OCI-LY7 (cell line): ENCODE measurements at regions not wholly inside any gene's neighbourhood (a gene's known extent, or its start where the extent isn't known, plus 50 kb on each side); places are given as distances from the start of the nearest gene placed in this dataset.

Source experiments
- BruUV-seq: library from RNA; stranded (reverse); fragments of 400-500 nt; replicated peaks from 2 replicates; lab custom pipeline; 2021; lab: Mats Ljungman, UMichigan
- CTCF ChIA-PET: fragments of 300-600 bp; sonication (Branson Sonifier 250); formaldehyde crosslinking; loops from one replicate; lab custom pipeline; 2022; ENCODE audit warnings: antibody characterized with exemption; ENCODE audit not compliant: unreplicated experiment; lab: Charles Lee
- POLR2A ChIA-PET: fragments of 300-600 bp; sonication (Branson Sonifier 250); formaldehyde crosslinking; loops from one replicate; lab custom pipeline; 2022; ENCODE audit warnings: antibody characterized with exemption; lab: Charles Lee
- DNase-seq: peaks from one replicate; pipeline ENCODE4 v3.0.0-alpha.2; 2015; ENCODE audit warnings: low spot score
- H2AFZ ChIP-seq: fragments of 200-600 bp; sonication (generic), shearing (Covaris generic); 2 replicates; pipeline ENCODE4 v1.6.1; 2014; ENCODE audit warnings: mild to moderate bottlenecking, antibody characterized with exemption, low read length, moderate library complexity
- H3K27ac ChIP-seq: fragments of 200-600 bp; sonication (generic); 2 replicates; pipeline ENCODE4 v1.5.1; 2014; ENCODE audit warnings: mixed run types, low read depth, mild to moderate bottlenecking, moderate library complexity, low read length, inconsistent platforms; ENCODE audit not compliant: poor library complexity, severe bottlenecking
- H3K36me3 ChIP-seq: fragments of 200-600 bp; sonication (generic); 2 replicates; pipeline ENCODE4 v1.6.1; 2014; ENCODE audit warnings: mild to moderate bottlenecking, antibody characterized with exemption, low read length, moderate library complexity, mixed read lengths; ENCODE audit not compliant: insufficient read depth
- H3K4me1 ChIP-seq: fragments of 200-600 bp; sonication (generic); 2 replicates; pipeline ENCODE4 v1.5.1; 2014; ENCODE audit warnings: mild to moderate bottlenecking, low read length; ENCODE audit not compliant: insufficient read depth, poor library complexity, severe bottlenecking
- H3K4me2 ChIP-seq: fragments of 200-600 bp; sonication (generic); 2 replicates; pipeline ENCODE4 v1.6.1; 2014; ENCODE audit warnings: mild to moderate bottlenecking, low read length
- H3K4me3 ChIP-seq: fragments of 200-600 bp; sonication (generic); 2 replicates; pipeline ENCODE4 v1.5.1; 2014; ENCODE audit warnings: mild to moderate bottlenecking, low read depth, low read length; ENCODE audit not compliant: poor library complexity, severe bottlenecking
- H3K79me2 ChIP-seq: fragments of 200-600 bp; sonication (generic); 2 replicates; pipeline ENCODE4 v1.6.1; 2016; ENCODE audit warnings: low read depth, mild to moderate bottlenecking, low read length, moderate library complexity, mixed read lengths; ENCODE audit not compliant: insufficient read depth
- H3K9me2 ChIP-seq: fragments of 200-600 bp; sonication (generic); 2 replicates; pipeline ENCODE4 v1.6.1; 2016; ENCODE audit warnings: mild to moderate bottlenecking, low read length, mixed read lengths; ENCODE audit not compliant: insufficient read depth
- H3K9me3 ChIP-seq: fragments of 200-600 bp; sonication (generic); 2 replicates; pipeline ENCODE4 v1.6.1; 2014; ENCODE audit warnings: mild to moderate bottlenecking, mixed run types, low read length, mixed read lengths
- H4K20me1 ChIP-seq: fragments of 200-600 bp; sonication (generic); 2 replicates; pipeline ENCODE4 v1.6.1; 2014; ENCODE audit warnings: mild to moderate bottlenecking, antibody characterized with exemption, low read length, moderate library complexity, mixed read lengths; ENCODE audit not compliant: insufficient read depth
- CTCF ChIP-seq: fragments of 200-600 bp; sonication (generic); conservative IDR thresholded peaks from 2 replicates; pipeline ENCODE4 v1.5.1; 2014; ENCODE audit warnings: mild to moderate bottlenecking, antibody characterized with exemption, low read length, moderate library complexity, mixed read lengths
- EZH2phosphoT487 ChIP-seq: fragments of 200-600 bp; sonication (generic); IDR thresholded peaks from 2 replicates; pipeline ENCODE4 v1.6.1; 2018; ENCODE audit warnings: low read depth, borderline replicate concordance, mild to moderate bottlenecking, mixed run types, antibody characterized with exemption, low read length, moderate library complexity, mixed read lengths
- intact Hi-C: fragments of 100-400 bp; cut with micrococcal nuclease; formaldehyde crosslinking; loops from one replicate; pipeline ENCODE4 v1.10.0; 2022; ENCODE audit not compliant: unreplicated experiment

DNA sequence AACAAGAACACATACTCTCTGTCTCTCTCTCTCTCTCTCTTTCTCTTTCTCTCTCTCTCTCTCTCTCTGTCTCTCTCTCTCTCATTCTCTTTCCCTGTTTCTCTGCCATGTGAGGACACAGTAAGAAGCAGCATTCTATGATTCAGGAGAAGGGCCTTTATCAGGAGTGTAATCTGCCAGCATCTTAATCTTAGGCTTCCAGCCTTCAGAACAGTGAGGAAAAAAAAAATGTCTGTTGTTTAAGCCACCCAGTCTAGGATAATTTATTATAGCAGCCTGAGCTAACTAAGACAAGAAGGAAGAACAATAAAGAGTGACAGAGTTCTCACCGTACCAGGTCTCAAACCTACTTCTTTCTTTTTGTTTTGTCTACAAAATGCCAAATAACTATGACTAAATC lies 399.4 kb downstream of the SOCS6 start:
- ChIA-PET POLR2A (no interaction called here), CTCF (no interaction called here)
- no peaks in the 10 kb centered on the region for H3K79me2 ChIP-seq
- no peak overlapping the region for H3K4me2 ChIP-seq
- H3K4me3 ChIP-seq: no peak overlapping the region
- BruUV-seq: no TSS peak
- H3K4me1 ChIP-seq: no peaks in the 10 kb centered on the region
- no peaks in the 10 kb centered on the region for H4K20me1 ChIP-seq
- no peaks in the 10 kb centered on the region for H3K9me2 ChIP-seq
- no peak overlapping the region for H2AFZ ChIP-seq
- no peaks in the 10 kb centered on the region for H3K36me3 ChIP-seq
- intact Hi-C loops: no loop called here
- H3K9me3 ChIP-seq: no peaks in the 10 kb centered on the region
- H3K27ac ChIP-seq: no peak overlapping the region
- DNase-seq: no peak
- TF ChIP-seq CTCF (no peak), EZH2phosphoT487 (no peak)

DNA sequence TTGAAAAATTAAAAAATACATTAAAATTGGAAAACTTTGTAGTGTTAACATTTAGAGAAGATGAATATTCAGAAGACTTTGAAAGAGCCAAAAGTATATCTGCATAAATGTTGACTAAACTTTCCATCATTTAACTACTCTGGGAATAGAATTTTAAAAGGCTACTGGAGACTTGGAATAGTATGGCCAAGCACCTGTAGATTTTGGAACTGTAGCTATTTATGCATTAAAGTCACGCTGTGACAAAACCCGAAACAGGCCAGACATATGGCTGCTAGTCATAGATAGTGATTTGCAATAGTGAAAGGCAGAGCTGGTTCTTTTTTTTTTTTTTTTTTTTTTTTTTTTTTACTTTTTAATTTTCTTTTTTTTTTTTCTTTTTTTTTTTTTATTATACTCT lies 396.0 kb downstream of the SOCS6 start:
- ChIA-PET CTCF (no interaction called here), POLR2A (no interaction called here)
- Histone ChIP-seq H3K4me1 (no peaks in the 10 kb centered on the region), H3K79me2 (no peaks in the 10 kb centered on the region), H3K27ac (no peak overlapping the region), H3K4me2 (no peak overlapping the region), H2AFZ (no peak overlapping the region), H3K9me2 (no peaks in the 10 kb centered on the region), H4K20me1 (no peaks in the 10 kb centered on the region), H3K9me3 (no peaks in the 10 kb centered on the region), H3K4me3 (no peak overlapping the region), H3K36me3 (no peaks in the 10 kb centered on the region)
- DNase-seq: no peak
- BruUV-seq: no TSS peak
- TF ChIP-seq EZH2phosphoT487: no peak
- no peak for TF ChIP-seq CTCF
- intact Hi-C loops: no loop called here

DNA sequence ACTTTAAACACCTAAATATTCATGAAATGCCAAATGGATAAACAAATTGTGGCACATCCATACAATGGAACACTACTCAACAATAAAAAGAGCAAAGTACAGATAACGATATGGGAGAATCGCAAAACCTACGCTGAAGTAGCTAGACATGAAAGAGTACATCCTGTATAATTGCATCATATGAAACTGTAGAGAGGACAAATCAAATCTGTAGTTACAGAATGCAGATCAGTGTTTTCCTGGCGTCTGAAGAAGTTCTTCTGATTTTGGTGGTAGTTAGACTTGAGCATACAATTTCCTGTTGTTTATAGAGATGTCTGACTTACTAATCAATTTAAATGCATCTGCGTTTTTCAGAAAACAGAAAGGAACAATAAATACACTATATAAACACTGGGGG lies 394.4 kb downstream of the SOCS6 start:
- TF ChIP-seq CTCF: no peak
- TF ChIP-seq EZH2phosphoT487: no peak
- H3K4me3 ChIP-seq: no peak overlapping the region
- DNase-seq: no peak
- no peaks in the 10 kb centered on the region for H3K9me2 ChIP-seq
- H3K79me2 ChIP-seq: no peaks in the 10 kb centered on the region
- POLR2A ChIA-PET: interaction anchor here (0.7 kb wide), 1 partner anchor 27 kb away, joined by 3 read pairs; no protein-coding TSS in a partner anchor
- no peak overlapping the region for H3K27ac ChIP-seq
- no peaks in the 10 kb centered on the region for H3K36me3 ChIP-seq
- no TSS peak for BruUV-seq
- no peaks in the 10 kb centered on the region for H4K20me1 ChIP-seq
- intact Hi-C loops: no loop called here
- H2AFZ ChIP-seq: no peak overlapping the region
- CTCF ChIA-PET: no interaction called here
- no peak overlapping the region for H3K4me2 ChIP-seq
- H3K4me1 ChIP-seq: no peaks in the 10 kb centered on the region
- H3K9me3 ChIP-seq: no peaks in the 10 kb centered on the region
